22Rv1 (cell line): ENCODE measurements at regions not wholly inside any gene's neighbourhood (a gene's known extent, or its start where the extent isn't known, plus 50 kb on each side); places are given as distances from the start of the nearest gene placed in this dataset.

Source experiments
- CTCF ChIP-seq: fragments of 450-650 bp; IDR thresholded peaks from 2 replicates; pipeline ENCODE4 v1.5.1; 2017; ENCODE audit warnings: mild to moderate bottlenecking
- ZFX ChIP-seq: fragments of 450-650 bp; IDR thresholded peaks from 2 replicates; pipeline ENCODE4 v1.6.1; 2017; ENCODE audit warnings: antibody characterized with exemption, borderline replicate concordance

GRCh38 chr3:117798687-117799386 is 1089.3 kb downstream of the TUSC7 start:
- TF ChIP-seq CTCF (no peak), ZFX (no peak)
